ENCODE measurements at regions not wholly inside any gene's neighbourhood (a gene's known extent, or its start where the extent isn't known, plus 50 kb on each side); places are given as distances from the start of the nearest gene placed in this dataset.

GRCh38 chr7:125877246-125877645 lies 947.6 kb upstream of the POT1 start:
- TF ChIP-seq ZBTB49 (CRISPR knock-in tag; IDR thresholded peaks at IDR 0.05; ENCODE audit: borderline replicate concordance) (no peak), TCF7 (IDR thresholded peaks at IDR 0.05; ENCODE audit: borderline replicate concordance) (no peak), CREB3 (tag; conservative IDR thresholded peaks at IDR 0.05; ENCODE audit: low read depth) (no peak), NFE2 (IDR thresholded peaks at IDR 0.05; ENCODE audit: low read depth) (no peak), TOE1 (IDR thresholded peaks at IDR 0.05; ENCODE audit: borderline replicate concordance) (no peak), TOE1 (CRISPR knock-in tag; IDR thresholded peaks at IDR 0.05; ENCODE audit: borderline replicate concordance, low read depth) (no peak), ZFP36 (IDR thresholded peaks at IDR 0.05; ENCODE audit: low read depth, low read length, partially characterized antibody) (no peak), TRIM24 (IDR thresholded peaks at IDR 0.05) (no peak), SREBF2 (CRISPR knock-in tag; IDR thresholded peaks at IDR 0.05) (no peak), TRIM28 (IDR thresholded peaks at IDR 0.05) (no peak), ZNF324 (CRISPR knock-in tag; IDR thresholded peaks at IDR 0.05) (no peak), ELK1 (CRISPR knock-in tag; IDR thresholded peaks at IDR 0.05) (no peak)
